Loucy (cell line): ENCODE measurements at regions not wholly inside any gene's neighbourhood (a gene's known extent, or its start where the extent isn't known, plus 50 kb on each side); places are given as distances from the start of the nearest gene placed in this dataset.

Source experiments
- H2AFZ ChIP-seq: fragments of 200-600 bp; sonication (generic); 2 replicates; pipeline ENCODE4 v1.6.0; 2016; ENCODE audit warnings: antibody characterized with exemption, mild to moderate bottlenecking, low read length, moderate library complexity
- H3F3A ChIP-seq: fragments of 200-600 bp; 2 replicates; pipeline ENCODE4 v1.6.0; 2016; ENCODE audit warnings: antibody characterized with exemption, low read depth, mild to moderate bottlenecking
- H3K27me3 ChIP-seq: fragments of 200-600 bp; sonication (generic); 2 replicates; pipeline ENCODE4 v1.6.1; 2014; ENCODE audit warnings: low read length, mild to moderate bottlenecking; ENCODE audit not compliant: insufficient read depth, poor library complexity, severe bottlenecking
- H3K36me3 ChIP-seq: fragments of 200-600 bp; sonication (generic); 2 replicates; pipeline ENCODE4 v1.6.1; 2016; ENCODE audit warnings: low read length; ENCODE audit not compliant: insufficient read depth
- H3K4me1 ChIP-seq: fragments of 200-600 bp; sonication (generic); 2 replicates; pipeline ENCODE4 v1.5.1; 2014; ENCODE audit warnings: low read length, mild to moderate bottlenecking; ENCODE audit not compliant: insufficient read depth, poor library complexity, severe bottlenecking
- H3K4me2 ChIP-seq: fragments of 200-600 bp; sonication (generic); 2 replicates; pipeline ENCODE4 v1.6.0; 2014; ENCODE audit warnings: antibody characterized with exemption, low read length, low read depth, mild to moderate bottlenecking; ENCODE audit not compliant: poor library complexity, severe bottlenecking
- H3K4me3 ChIP-seq: fragments of 200-600 bp; sonication (generic); 2 replicates; pipeline ENCODE4 v1.5.1; 2014; ENCODE audit warnings: low read length, mild to moderate bottlenecking, mixed read lengths; ENCODE audit not compliant: poor library complexity, severe bottlenecking
- H3K79me2 ChIP-seq: fragments of 200-600 bp; sonication (generic); 2 replicates; pipeline ENCODE4 v1.6.1; 2014; ENCODE audit warnings: low read length; ENCODE audit not compliant: insufficient read depth
- H3K9ac ChIP-seq: fragments of 200-600 bp; sonication (generic); 2 replicates; pipeline ENCODE4 v1.6.0; 2014; ENCODE audit warnings: mild to moderate bottlenecking, low read depth, low read length, moderate library complexity; ENCODE audit not compliant: poor library complexity, severe bottlenecking
- H3K9me2 ChIP-seq: fragments of 200-600 bp; sonication (generic); replicated peaks from 2 replicates; pipeline ENCODE4 v1.6.1; 2016; ENCODE audit warnings: low read depth, low read length, mixed read lengths
- H3K9me3 ChIP-seq: fragments of 200-600 bp; sonication (generic); 2 replicates; pipeline ENCODE4 v1.6.1; 2014; ENCODE audit warnings: mild to moderate bottlenecking, antibody characterized with exemption, low read length, low read depth; ENCODE audit not compliant: insufficient read depth
- H4K20me1 ChIP-seq: fragments of 200-600 bp; sonication (generic); 2 replicates; pipeline ENCODE4 v1.6.0; 2014; ENCODE audit warnings: antibody characterized with exemption, low read length, mild to moderate bottlenecking; ENCODE audit not compliant: insufficient read depth, poor library complexity, severe bottlenecking
- CTCF ChIP-seq: fragments of 200-600 bp; sonication (generic); conservative IDR thresholded peaks from 2 replicates; pipeline ENCODE4 v1.5.1; 2014; ENCODE audit warnings: mild to moderate bottlenecking, antibody characterized with exemption, low read length
- EZH2phosphoT487 ChIP-seq: fragments of 200-600 bp; IDR thresholded peaks from 2 replicates; pipeline ENCODE4 v1.6.1; 2018; ENCODE audit warnings: antibody characterized with exemption, mild to moderate bottlenecking, moderate library complexity, borderline replicate concordance

- Histone ChIP-seq H3K9me3 (no peaks in the 10 kb centered on the region), H3K9ac (no peak overlapping the region), H2AFZ (no peak overlapping the region), H3K4me3 (no peak overlapping the region), H3K79me2 (no peaks in the 10 kb centered on the region), H3K9me2 (no peaks in the 10 kb centered on the region), H3K27me3 (no peaks in the 10 kb centered on the region), H3K36me3 (no peaks in the 10 kb centered on the region), H4K20me1 (no peaks in the 10 kb centered on the region), H3K4me1 (no peaks in the 10 kb centered on the region), H3F3A (no peaks in the 10 kb centered on the region), H3K4me2 (no peak overlapping the region)
- TF ChIP-seq EZH2phosphoT487: no peak
Observed at GRCh38 chr14:58866391-58866790, 228.6 kb downstream of the DACT1 start.

DNA sequence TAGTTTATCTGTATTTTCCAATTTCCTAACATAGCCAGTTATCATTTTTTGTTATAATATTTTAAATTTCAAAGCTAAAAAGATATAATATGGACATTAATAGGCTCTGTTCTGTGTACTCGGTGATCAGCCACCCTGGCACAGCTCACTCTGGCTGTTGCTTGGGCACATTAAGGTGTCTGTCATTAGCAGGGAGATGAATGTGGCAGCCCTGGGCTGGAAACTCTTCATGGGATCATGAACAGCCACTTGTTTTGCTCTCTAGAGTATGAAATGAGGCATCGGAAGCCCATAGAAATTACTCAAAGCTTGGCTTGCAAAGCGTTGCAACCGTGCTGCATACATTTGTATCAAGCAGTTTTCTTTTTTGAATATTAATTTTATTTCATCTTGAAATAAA, 233.2 kb downstream of the DACT1 start:
- no peaks in the 10 kb centered on the region for H3K27me3 ChIP-seq
- H2AFZ ChIP-seq: no peak overlapping the region

DNA sequence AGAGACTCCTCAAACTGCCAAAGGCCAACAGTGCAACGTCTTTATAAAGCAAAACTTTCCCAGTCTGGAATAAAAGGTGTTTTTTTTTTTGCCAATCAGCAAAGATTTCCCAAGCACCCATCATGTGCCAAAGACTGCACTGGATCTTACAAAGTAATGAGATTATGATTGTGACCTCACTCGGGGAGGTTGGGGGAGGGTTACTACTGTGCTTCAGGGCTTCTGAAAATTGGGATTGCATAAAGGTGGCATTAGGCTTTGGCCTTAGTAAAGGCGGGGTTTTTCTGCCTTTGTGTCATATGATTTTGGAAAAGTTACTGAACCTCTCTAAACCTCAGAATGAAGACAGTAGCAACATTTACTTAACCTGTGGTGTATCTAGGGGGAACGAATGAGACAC, 233.8 kb downstream of the DACT1 start:
- Histone ChIP-seq H2AFZ (no peak overlapping the region), H4K20me1 (no peaks in the 10 kb centered on the region), H3K4me2 (no peak overlapping the region), H3K9me3 (no peaks in the 10 kb centered on the region), H3K4me1 (no peaks in the 10 kb centered on the region), H3K79me2 (no peaks in the 10 kb centered on the region), H3K9ac (no peak overlapping the region), H3K4me3 (no peak overlapping the region), H3F3A (no peaks in the 10 kb centered on the region), H3K36me3 (no peaks in the 10 kb centered on the region), H3K9me2 (no peaks in the 10 kb centered on the region), H3K27me3 (no peaks in the 10 kb centered on the region)
- TF ChIP-seq EZH2phosphoT487 (no peak), CTCF (no peak)

More for the DNA sequence above, 233.2 kb downstream of the DACT1 start:
- no peaks in the 10 kb centered on the region for H4K20me1 ChIP-seq
- no peaks in the 10 kb centered on the region for H3K4me1 ChIP-seq
- H3K9me3 ChIP-seq: no peaks in the 10 kb centered on the region
- no peaks in the 10 kb centered on the region for H3K36me3 ChIP-seq
- TF ChIP-seq CTCF (no peak), EZH2phosphoT487 (no peak)
- no peak overlapping the region for H3K4me3 ChIP-seq
- no peak overlapping the region for H3K9ac ChIP-seq
- no peaks in the 10 kb centered on the region for H3K79me2 ChIP-seq
- H3K4me2 ChIP-seq: no peak overlapping the region
- no peaks in the 10 kb centered on the region for H3F3A ChIP-seq
- H3K9me2 ChIP-seq: no peaks in the 10 kb centered on the region

- Histone ChIP-seq H3K4me2 (no peak overlapping the region), H3F3A (no peaks in the 10 kb centered on the region)
Observed at GRCh38 chr14:58872061-58872460, 234.3 kb downstream of the DACT1 start.

More at GRCh38 chr14:58872061-58872460, 234.3 kb downstream of the DACT1 start:
- no peaks in the 10 kb centered on the region for H3K36me3 ChIP-seq
- no peaks in the 10 kb centered on the region for H3K79me2 ChIP-seq
- TF ChIP-seq EZH2phosphoT487 (no peak), CTCF (no peak)
- H3K9me3 ChIP-seq: no peaks in the 10 kb centered on the region
- H3K9ac ChIP-seq: no peak overlapping the region
- no peaks in the 10 kb centered on the region for H3K4me1 ChIP-seq
- H3K4me3 ChIP-seq: no peak overlapping the region
- H3K27me3 ChIP-seq: no peaks in the 10 kb centered on the region
- no peaks in the 10 kb centered on the region for H3K9me2 ChIP-seq
- H2AFZ ChIP-seq: no peak overlapping the region
- no peaks in the 10 kb centered on the region for H4K20me1 ChIP-seq
